WERI-Rb-1 (cell line): ENCODE measurements at regions not wholly inside any gene's neighbourhood (a gene's known extent, or its start where the extent isn't known, plus 50 kb on each side); places are given as distances from the start of the nearest gene placed in this dataset.

Source experiments
- DNase-seq: peaks from one replicate; pipeline ENCODE4 v3.0.0-alpha.2; 2020
- H3K27ac ChIP-seq: fragments of 250-450 bp; sonication (Bioruptor Pico); 2 replicates; pipeline ENCODE4 v1.5.1; 2020; ENCODE audit warnings: mild to moderate bottlenecking, moderate library complexity
- H3K27me3 ChIP-seq: fragments of 250-450 bp; sonication (Bioruptor Pico); 2 replicates; pipeline ENCODE4 v1.5.1; 2021; ENCODE audit warnings: mild to moderate bottlenecking, low read depth, moderate library complexity; ENCODE audit not compliant: insufficient read depth, severe bottlenecking
- H3K36me3 ChIP-seq: fragments of 250-450 bp; sonication (Bioruptor Pico); 2 replicates; pipeline ENCODE4 v1.5.1; 2020; ENCODE audit warnings: mild to moderate bottlenecking, moderate library complexity
- H3K4me3 ChIP-seq: 2 replicates; pipeline ENCODE4 v1.5.1; 2011; ENCODE audit warnings: low read depth, mild to moderate bottlenecking, control low read depth, low read length
- H3K9me3 ChIP-seq: fragments of 250-450 bp; sonication (Bioruptor Pico); 2 replicates; pipeline ENCODE4 v1.5.1; 2021; ENCODE audit warnings: mild to moderate bottlenecking, moderate library complexity; ENCODE audit not compliant: severe bottlenecking
- CTCF ChIP-seq: IDR thresholded peaks from 2 replicates; pipeline ENCODE4 v1.5.1; 2011; ENCODE audit warnings: low read depth, mild to moderate bottlenecking, control low read depth, inconsistent platforms, low read length

GRCh38 chr6:14280006-14280510, 162.5 kb downstream of the CD83 start:
- H3K4me3 ChIP-seq: no peak overlapping the region
- peak; percentile 90 for DNase-seq
- no peak overlapping the region for H3K27ac ChIP-seq
- TF ChIP-seq CTCF: no peak
- no peaks in the 10 kb centered on the region for H3K27me3 ChIP-seq
- H3K9me3 ChIP-seq: no peaks in the 10 kb centered on the region
- H3K36me3 ChIP-seq: no peaks in the 10 kb centered on the region

- Histone ChIP-seq H3K36me3 (no peaks in the 10 kb centered on the region), H3K27me3 (no peaks in the 10 kb centered on the region), H3K27ac (no peak overlapping the region), H3K4me3 (no peak overlapping the region), H3K9me3 (no peaks in the 10 kb centered on the region)
- DNase-seq: peak; percentile 82
- TF ChIP-seq CTCF: peak; percentile 89
Measured at GRCh38 chr6:14280766-14281293, 163.3 kb downstream of the CD83 start.

- Histone ChIP-seq H3K4me3 (peak overlapping the region; percentile 38), H3K36me3 (no peaks in the 10 kb centered on the region), H3K27me3 (no peaks in the 10 kb centered on the region), H3K9me3 (no peaks in the 10 kb centered on the region), H3K27ac (peak overlapping the region; percentile 50)
- DNase-seq: peak; percentile 79
- TF ChIP-seq CTCF: no peak
Measured at GRCh38 chr6:14281811-14282660, 164.5 kb downstream of the CD83 start.

GRCh38 chr6:14282854-14283505, 165.4 kb downstream of the CD83 start:
- TF ChIP-seq CTCF: no peak
- no peak for DNase-seq
- peak overlapping the region; percentile 50 for H3K27ac ChIP-seq

GRCh38 chr6:14283600-14284235, 166.1 kb downstream of the CD83 start:
- Histone ChIP-seq H3K27me3 (no peaks in the 10 kb centered on the region), H3K27ac (no peak overlapping the region), H3K4me3 (no peak overlapping the region), H3K9me3 (no peaks in the 10 kb centered on the region), H3K36me3 (no peaks in the 10 kb centered on the region)
- DNase-seq: peak; percentile 62
- peak; percentile 68 for TF ChIP-seq CTCF

More at GRCh38 chr6:14282854-14283505, 165.4 kb downstream of the CD83 start:
- no peaks in the 10 kb centered on the region for H3K9me3 ChIP-seq
- peak overlapping the region; percentile 38 for H3K4me3 ChIP-seq
- H3K27me3 ChIP-seq: no peaks in the 10 kb centered on the region
- no peaks in the 10 kb centered on the region for H3K36me3 ChIP-seq
